Keratinocyte (primary cell): ENCODE measurements at regions not wholly inside any gene's neighbourhood (a gene's known extent, or its start where the extent isn't known, plus 50 kb on each side); places are given as distances from the start of the nearest gene placed in this dataset.

Experiments
- CTCF ChIP-seq, 3 experiments: IDR thresholded peaks in 1 of 3; conservative IDR thresholded peaks in 1 of 3; optimal IDR thresholded peaks in 1 of 3; 2 replicates in 2 of 3; 3 replicates in 1 of 3; pipeline versions ENCODE3 to v1.5.1; 2011; ENCODE audit warnings: low read length in 3 of 3, mild to moderate bottlenecking in 3 of 3, moderate library complexity in 2 of 3, control low read depth in 1 of 3, inconsistent platforms in 1 of 3; ENCODE audit not compliant: insufficient read depth in 2 of 3; ENCODE audit errors: extremely low read depth in 1 of 3
- EZH2 ChIP-seq: IDR thresholded peaks from one replicate; pipeline ENCODE4 v1.6.1; 2012; ENCODE audit warnings: inconsistent platforms, mild to moderate bottlenecking, low read length, moderate library complexity

GRCh38 chr22:48537343-48537680 is 1290.4 kb downstream of the BRD1 start:
- TF ChIP-seq CTCF (optimal IDR thresholded peaks at IDR 0.05 in 1 of 3, IDR thresholded peaks at IDR 0.05 in 1 of 3, conservative IDR thresholded peaks at IDR 0.05 in 1 of 3; ENCODE audit: extremely low read depth in 1 of 3, insufficient read depth in 2 of 3, low read length in 3 of 3) (no peak), EZH2 (no peak)
